ENCODE measurements at regions not wholly inside any gene's neighbourhood (a gene's known extent, or its start where the extent isn't known, plus 50 kb on each side); places are given as distances from the start of the nearest gene placed in this dataset.

DNA sequence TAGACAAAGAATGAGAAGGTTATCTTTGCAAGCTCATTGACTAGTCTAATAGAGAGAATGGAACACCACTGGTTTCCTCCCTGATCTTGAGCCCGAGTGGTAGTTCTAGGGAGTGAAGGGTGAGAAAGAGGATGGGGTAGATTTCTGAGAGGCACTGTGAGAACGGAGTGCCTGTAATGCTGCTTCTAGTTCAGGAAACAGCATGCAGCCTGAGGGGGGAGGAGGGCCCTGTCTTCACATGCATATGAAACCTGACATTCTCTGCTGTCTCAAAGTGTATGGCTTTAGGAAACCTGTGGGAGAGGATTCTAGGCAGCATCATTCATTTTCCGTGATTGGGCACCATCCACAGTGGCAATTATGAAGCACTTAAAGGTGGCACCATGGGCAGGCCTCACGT lies 259.4 kb upstream of the MAN1A1 start:
- DNase-seq (ENCODE audit: low read depth in 2 of 2), result no peak

DNA sequence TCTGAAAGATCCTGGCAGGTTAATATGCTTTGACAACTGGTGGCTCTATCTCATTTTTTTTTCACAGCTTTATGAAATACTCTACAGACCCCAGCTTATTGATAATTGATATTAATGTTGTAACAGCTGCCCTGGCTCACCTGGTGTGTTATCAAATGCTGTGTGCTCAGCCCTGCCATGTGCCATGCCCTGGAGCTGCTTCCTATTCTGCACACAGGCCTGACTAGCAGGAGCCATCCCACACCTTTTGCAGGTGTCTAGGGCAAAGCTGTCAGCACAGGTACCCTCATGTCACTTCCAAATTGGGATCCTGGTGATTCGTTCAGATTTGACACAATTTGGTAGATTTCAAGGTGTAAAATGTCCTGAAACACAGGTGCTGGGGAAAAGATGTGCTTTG lies 254.6 kb upstream of the MAN1A1 start:
- no peak for DNase-seq (ENCODE audit: low read depth in 2 of 2)

DNA sequence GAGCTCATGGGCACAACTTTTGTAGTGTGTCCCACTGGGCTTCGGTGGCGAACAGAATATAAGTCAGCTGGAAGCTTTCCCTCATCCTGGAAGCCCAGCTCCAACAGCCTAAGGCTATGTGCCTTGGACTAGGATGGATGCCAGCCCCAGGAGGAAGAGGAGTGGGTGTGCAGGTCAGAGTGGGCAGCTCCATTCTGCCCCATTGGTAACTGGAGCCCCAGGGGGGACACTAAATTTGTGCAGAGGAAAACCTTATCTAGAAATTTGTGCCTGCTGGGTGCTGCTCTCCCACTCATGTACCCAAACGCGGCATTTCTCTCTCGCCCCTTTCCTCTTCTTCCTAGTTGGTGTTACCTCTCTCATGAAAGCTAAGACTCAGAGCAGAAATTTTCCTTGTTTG lies 253.9 kb upstream of the MAN1A1 start:
- DNase-seq (ENCODE audit: low read depth in 2 of 2), result no peak

DNA sequence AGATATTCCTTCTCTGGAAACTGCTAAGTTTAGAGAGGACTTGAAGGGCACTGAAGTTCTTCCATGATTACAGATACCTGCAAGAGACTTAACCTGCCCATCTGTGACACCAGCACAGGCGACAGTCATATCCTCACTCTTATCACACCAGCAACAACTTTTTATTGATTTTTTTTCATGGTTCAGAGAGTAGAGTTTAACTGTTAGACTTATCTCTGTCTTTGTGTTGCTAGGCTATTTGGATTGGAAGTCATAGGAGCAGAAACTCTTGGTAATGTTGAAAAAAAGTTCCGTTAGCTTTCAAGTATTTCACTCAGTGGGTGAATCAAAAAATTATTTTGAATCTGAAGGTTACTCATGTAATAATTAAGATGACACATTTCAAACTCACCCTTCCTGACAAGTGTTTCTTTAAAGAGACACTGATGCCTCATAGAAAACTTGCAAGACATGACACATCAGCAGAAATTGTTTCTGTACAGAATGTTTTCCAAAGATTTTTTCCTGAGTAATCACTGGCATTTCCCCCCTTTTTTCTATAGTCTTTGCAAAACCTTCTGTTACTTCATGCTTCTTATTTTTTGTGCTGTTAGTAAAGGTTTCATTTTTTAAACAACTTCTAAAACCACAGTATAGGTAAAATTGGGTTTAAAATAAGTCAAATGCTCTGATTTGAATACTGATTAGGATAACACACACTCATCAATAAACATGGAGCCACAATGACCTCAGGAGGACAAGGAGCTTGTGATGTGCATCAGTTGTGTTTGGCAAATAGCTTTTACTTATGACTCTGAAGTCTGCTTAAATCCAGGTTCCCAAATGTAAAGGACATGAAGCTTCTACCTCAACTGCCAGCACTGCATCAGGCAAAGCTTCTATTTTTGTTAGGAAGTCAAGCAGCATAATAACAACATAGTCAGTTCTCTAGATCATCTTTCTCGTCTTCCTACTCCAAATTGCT lies 252.9 kb upstream of the MAN1A1 start:
- DNase-seq (ENCODE audit: low read depth in 2 of 2), result no peak

DNA sequence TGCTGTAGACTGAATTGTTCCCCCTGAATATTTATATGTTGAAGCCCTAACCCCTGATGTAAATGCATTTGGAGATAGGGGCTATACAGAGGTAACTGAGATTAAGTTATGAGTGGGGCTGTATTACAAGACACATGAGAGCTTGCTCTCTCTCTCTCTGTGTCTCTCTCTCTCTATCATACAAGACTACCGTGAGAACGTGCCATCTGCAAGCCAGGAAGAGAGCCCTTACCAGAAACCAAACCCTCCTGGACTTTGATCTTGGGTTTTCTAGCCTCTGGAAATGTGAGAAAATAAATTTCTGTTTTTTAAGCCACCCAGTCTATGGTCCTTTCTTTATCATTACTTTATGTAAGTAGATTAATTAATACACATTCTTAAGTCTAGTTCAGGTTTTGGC lies 249.3 kb upstream of the MAN1A1 start:
- DNase-seq (ENCODE audit: low read depth in 2 of 2), result no peak

DNA sequence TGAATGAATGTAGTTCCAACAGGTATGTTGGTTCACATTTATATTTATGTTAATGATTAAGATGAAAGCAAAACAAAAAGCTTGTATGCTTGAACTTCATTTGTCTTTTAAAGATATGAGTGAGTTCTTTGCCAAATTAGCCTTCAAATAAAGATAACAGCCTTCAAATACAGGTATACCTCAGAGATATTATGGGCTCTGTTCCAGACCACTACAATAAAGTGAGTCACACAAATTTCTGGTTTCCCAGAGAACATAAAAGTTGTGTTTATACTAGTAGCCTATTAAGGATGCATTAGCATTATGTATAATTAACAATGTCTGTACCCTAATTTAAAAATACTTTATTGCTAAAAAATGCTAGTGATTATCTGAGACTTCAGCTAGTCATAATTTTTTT lies 245.3 kb upstream of the MAN1A1 start:
- DNase-seq (ENCODE audit: low read depth in 2 of 2), result no peak

DNA sequence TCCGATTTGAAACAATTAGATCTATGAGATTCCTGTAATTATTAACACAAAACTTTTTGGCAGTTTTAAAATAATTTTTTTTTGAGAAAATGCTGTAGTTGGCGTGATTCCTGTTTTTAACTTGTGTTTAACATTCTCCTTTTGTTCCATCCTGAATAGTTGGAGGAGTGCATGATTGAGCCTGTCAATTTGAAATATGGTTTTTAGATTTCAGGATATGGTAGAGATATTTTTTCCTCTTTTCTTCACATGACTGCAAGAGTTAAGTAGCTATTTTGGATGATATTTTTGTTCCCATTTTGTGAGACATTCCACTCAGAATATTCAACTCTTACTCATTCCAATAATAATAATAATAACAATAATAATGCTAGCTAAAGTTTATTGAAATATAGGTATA lies 241.7 kb upstream of the MAN1A1 start:
- no peak for DNase-seq (ENCODE audit: low read depth in 2 of 2)

DNA sequence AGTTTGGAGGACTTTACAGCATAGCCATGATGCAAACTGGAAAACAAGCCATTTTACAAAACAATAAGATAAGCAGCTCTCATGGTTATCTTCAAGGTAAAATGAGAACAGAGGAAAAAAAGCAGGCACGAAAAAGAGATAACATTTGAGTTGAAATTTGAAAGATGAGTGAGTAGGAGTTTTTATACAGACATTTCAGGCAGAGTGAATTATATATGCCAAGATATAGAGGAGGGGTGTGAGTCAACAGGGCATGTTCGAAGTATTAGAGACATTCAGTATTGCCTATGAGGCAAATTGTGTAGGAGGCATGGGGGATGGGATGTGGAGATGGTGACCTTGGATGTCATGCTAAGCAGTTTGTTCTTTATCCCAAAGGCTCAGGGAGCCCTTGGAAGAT lies 240.5 kb upstream of the MAN1A1 start:
- no peak for DNase-seq (ENCODE audit: low read depth in 2 of 2)

DNA sequence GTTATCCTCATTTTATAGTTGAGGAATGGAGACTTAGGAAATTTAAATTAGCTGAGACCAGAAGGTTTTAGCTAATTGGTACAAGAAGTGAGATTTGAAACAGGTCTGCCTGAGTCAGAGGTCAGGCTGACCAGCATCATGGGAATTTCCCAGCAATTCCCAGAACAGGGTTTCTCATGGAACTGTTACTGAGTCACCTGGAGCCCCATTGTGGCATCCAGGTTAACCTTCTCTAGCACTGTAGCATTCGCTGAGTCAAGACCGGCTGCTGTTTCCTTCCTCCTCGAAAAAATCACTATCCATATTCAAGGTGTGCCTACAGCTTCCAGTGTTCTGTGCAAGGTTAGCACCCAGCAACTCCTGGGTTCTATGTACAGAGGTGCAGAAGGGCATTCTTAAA lies 238.0 kb upstream of the MAN1A1 start:
- no peak for DNase-seq (ENCODE audit: low read depth in 2 of 2)

DNA sequence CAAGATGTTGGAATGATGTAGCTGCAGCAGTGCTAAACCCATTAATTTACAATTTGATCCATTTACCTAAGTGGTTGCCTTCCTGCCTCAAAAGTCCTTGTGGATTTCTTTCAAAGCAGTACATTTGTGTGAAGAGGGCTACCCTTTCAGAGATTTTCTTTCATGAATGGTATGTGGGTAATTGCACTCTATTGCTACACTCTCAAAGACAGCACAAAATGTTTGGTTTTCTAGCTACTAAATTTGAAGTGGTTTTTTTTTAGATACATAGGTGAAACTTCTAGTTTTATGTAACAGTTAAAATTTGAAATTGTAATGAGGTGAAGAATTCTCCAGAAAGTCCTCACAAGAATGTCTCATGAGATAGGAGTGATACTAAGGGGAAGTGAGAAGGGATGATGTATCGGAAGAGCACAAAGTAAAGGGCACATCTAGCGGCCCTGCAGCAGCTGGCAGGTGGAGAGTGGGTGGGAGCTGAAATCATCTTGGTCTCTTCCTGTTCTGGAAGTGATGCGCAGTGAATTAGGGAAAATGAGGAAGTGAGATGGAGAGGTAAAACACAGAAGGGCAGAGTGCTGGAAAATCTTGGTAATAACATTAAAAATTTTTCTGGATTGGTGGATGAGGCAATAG lies 236.8 kb upstream of the MAN1A1 start:
- no peak for DNase-seq (ENCODE audit: low read depth in 2 of 2)

DNA sequence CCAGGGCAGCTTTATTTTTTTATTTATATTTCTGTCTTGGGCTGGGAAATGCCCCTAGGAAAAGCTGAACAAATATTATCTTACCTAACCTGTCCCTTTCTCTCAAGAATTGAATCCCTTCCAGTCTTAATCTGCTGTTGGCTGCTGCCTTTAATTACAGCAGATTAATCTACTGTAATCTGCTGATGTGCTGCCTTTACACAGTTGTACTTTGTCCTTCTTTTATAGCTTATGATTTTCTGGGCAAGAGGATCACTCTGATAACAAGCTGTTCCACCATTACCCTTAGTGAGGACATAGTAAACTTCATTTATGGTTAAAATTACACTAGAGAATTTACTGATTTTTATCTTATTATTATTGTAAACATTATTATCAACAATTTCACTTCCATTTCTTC lies 234.5 kb upstream of the MAN1A1 start:
- DNase-seq (ENCODE audit: low read depth in 2 of 2), result no peak

DNA sequence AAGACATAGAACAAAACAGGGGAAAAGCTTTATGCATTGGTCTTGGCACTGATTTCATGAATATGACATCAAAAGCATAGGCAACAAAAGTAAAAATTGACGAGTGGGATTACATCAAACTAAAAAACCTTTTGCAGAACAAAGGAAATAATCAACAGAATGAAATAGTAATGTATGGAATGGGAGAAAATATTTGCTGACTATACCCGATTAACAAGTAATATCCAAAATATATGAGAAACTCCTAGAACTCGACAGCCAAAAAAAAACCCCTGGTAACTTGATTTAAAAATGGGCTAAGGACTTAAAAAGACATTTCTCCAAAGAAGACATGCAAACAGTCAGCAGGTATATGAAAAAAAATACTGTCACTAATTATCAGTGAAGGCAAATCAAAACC lies 231.7 kb upstream of the MAN1A1 start:
- no peak for DNase-seq (ENCODE audit: low read depth in 2 of 2)

DNA sequence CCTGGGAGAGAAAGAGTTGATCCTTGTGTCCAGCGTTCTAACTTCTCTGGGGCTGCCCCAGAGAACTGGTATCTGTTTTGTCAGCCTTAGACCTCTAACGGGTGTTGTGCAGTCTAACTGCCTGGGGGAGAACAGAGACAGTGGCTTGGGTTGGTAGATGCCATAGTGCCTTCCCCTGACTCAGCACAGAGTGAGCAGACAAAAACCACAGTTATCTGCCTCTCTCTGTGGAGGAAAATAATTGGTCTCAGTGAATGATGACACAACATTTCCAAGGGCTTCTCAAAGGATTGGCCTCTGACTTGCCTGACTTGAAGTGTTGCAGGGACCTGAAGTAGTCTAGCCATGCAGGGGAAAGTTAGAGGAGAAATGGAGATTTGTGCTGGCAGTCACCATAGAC lies 226.2 kb upstream of the MAN1A1 start:
- DNase-seq (ENCODE audit: low read depth in 2 of 2), result no peak

DNA sequence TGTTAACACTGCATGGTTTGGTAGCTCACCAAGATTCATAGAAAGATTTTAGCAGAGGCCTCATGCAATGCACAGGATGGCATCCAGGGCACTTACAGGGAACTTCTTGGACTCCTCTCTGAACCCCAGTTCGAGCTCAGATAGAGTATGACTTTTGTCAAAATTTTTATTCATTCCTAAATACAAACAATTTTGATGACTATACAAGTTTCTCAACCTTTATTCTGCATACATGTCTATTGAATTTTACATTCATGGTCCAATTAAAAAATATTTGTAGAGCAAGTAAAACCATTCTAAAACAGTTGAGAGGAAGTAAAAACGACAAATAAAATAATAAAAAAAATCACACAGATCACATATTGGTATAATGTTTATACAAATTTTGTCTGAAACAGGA lies 219.0 kb upstream of the MAN1A1 start:
- DNase-seq (ENCODE audit: low read depth in 2 of 2), result no peak

DNA sequence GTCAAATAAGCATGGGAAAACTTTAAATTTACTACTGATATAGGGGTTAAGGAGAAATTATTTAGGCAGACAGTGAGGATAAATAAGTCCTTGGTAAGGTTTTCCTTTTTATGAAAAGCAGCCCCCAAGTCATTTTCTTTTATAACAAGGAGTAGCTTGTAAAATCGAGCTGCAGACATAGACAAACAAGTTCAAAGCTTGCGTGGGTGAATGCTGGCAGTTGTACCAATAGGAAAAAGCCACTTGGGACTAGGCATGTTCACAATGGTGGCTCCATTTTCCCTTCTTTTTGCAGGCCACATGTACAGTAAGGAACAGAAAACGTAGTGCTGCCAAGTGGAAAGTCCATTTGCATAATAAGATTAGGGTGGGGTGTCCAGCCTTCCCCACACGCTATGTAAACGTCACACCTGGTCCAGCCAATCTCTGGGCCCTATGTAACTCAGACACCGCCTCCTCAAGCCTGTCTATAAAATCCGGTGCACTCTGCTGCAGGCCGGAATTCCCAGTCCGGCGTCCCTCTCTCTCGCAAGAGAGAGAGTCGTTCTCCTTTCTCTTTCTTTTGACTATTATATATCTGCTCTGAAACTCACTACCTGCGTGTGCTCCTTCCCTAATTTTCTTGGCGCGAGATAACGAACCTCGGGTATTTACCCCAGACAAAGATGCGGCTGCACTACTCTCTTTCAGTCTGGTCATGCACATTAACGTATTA lies 217.1 kb upstream of the MAN1A1 start:
- no peak for DNase-seq (ENCODE audit: low read depth in 2 of 2)

DNA sequence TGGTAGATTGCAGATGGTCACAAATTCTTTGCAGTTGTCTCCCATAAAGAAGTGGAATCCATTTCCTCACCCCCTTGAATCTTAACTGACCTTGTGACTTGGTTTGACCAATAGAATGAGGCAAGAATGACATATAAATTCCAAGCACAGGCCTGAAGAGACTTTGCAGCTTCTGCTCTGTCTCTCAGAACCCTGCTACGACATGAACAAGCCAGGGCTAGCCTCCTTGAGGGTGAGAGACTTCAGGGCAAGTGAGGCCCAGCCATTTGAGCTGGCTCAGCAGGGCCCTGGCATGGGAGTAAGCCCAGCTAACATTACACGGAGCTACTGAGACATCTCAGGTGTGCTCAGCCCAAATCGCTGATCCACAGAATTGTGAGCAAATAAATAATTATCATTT lies 216.3 kb upstream of the MAN1A1 start:
- DNase-seq (ENCODE audit: low read depth in 2 of 2), result no peak

DNA sequence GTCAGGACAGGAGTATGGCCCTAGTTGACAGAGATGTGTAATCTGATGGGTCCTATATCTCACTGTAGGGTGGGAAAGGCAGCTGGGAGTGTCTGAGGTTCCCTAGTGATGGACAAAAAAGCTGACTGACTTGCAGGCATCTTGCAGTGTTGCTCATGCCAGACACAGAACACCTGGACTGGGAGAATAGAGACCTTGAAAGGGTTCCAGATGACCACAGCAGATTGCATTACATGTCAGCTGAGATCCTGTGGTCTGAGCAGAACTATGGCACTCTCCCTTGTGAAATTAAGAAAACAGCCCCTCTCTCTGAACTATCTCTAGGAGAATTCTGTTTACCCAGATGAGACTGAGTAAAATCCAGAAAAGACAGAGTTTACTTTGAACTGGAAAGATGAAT lies 212.6 kb upstream of the MAN1A1 start:
- DNase-seq (ENCODE audit: low read depth in 2 of 2), result no peak

DNA sequence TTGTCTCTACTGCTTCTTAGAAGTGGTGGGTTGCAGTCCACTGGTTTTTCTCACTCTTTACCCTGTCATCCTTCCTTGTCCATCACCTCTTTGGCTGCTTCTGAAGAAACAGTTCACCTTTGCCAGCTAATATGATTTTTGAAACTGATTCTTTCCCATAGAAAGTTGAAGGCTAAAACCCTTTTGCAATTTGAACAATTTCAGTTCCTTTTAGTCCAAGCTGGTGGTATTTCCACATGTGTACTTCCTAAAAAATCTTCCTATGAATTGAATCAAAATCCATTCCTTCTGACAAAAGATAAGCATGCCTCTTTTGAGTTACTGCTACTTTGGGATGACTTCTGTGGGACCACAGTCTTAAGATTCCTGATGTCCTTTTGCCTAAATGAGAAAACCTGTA lies 210.0 kb upstream of the MAN1A1 start:
- no peak for DNase-seq (ENCODE audit: low read depth in 2 of 2)

DNA sequence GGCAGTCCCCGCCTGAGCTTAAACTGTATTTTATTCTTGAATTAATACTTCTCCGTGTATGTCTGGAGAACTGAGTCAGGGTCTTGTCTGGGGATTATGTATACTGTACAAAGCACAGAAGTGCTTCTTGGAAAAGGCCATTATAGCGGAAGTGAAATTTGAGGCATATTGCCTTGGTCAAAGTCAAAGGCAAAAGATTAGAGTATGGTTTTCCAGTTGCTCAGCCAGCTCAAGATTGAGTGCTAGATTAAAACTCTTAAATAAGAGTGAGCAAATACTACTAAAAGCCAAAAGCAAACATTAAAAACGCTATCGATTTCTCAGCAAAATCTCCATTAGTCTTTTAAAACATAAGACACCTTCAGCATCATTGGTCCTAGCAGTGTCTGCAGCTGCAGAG lies 207.7 kb upstream of the MAN1A1 start:
- DNase-seq (ENCODE audit: low read depth in 2 of 2), result no peak

DNA sequence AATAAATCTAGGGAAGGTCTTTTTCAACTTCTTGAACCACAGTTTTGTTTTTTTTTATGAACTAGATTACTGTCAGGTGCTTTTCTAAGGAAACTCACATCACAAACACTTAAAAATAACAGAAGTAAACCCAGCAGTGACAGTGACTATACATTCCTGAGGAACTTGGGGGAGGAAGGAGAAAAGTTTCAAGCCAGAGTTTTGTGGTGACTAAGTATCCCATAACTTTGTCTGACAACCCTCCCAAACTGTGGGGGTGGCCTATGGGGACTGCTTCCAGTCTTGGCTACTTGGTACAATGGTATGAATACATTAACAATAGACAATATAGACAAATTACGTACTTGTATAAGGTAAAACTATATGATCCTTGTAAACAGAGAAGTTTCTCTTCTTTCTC lies 202.5 kb upstream of the MAN1A1 start:
- no peak for DNase-seq (ENCODE audit: low read depth in 2 of 2)

DNA sequence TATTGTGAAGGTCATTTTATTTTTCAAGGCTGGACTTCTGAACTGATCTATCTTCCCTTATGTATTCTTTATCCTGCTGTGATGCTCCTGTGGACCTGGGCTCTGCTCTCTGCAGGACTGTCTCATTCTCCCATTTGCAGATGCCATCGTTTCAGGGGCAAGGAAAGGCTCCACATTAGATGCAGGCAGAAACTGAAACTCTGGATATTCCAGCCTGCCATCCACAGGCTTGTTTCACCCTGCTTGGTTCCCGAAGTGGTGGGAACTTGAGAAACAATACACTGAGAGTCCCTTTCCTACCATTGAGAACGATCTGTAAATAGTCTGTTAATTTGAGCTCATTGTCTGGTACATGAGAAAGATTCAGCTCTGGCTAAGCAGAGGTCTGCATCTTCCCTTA lies 197.5 kb upstream of the MAN1A1 start:
- DNase-seq (ENCODE audit: low read depth in 2 of 2), result no peak

DNA sequence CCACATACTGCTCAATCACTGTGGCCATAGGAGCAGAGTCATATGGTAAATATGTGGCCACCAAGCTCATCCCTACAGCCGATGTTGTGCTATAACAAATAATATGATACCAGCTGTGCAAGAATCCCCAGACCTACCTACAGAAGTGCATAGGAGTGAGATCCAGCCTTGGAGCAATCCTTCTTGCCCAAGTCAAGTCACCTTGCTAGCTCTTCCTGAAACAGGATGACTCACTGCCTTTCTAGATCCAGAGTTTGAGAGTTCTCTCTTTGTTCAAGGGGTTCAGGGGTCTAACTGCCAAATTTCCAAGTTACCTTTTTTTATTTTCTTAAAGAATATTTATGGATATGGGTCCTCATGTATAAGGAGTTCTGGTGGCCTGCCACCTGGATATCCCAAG lies 195.7 kb upstream of the MAN1A1 start:
- no peak for DNase-seq (ENCODE audit: low read depth in 2 of 2)
